HG02642 (cell line): ENCODE measurements at regions not wholly inside any gene's neighbourhood (a gene's known extent, or its start where the extent isn't known, plus 50 kb on each side); places are given as distances from the start of the nearest gene placed in this dataset.

Source experiments
- ATAC-seq: cut with Tn5 transposase; IDR thresholded peaks from one replicate; pipeline ENCODE4 v1.9.1; 2021; ENCODE audit warnings: mild to moderate bottlenecking; ENCODE audit not compliant: unreplicated experiment, poor library complexity

- ATAC-seq = no peak
These were observed 419.5 kb upstream of the SORCS1 start for GRCh38 chr10:107583974-107584373.

DNA sequence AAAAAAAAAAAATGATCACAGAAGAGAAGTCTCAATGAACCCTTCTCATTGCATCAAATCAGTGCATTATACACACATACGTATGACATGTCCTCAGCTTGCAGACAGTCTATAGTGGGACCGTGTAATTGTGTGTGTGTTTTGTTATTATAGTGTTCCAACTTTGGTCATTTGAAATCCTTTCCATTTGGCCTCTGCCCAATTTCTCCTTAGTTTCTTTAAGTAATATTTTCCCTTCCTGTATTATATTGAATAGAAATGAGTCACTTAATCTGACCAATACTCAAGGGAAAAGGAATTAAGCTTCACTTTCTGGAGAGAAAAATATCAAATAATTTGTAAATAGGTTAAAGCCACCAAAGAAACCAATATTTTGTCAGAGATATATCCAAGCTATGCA is 415.5 kb upstream of the SORCS1 start:
- ATAC-seq = no peak

GRCh38 chr10:107577221-107577620 is 412.7 kb upstream of the SORCS1 start:
- no peak for ATAC-seq

GRCh38 chr10:107576746-107577145 is 412.2 kb upstream of the SORCS1 start:
- ATAC-seq = no peak

DNA sequence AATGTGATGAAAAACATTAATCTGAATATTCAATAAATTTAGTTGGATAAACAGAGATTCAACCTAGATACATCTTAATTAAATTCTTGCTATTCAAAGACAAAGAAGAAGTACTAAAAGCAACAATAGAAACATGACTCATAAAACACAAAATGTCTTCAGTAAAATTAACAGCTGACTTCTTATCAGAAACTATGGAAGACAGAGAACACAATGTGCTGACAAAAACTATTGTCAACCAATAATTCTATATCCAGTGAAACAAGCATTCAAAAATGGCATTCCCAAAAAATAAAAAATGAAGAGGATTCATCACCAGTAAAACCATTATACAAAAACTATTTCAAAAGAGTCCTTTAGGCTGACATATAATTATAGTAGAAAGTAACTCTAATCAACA is 400.5 kb upstream of the SORCS1 start:
- no peak for ATAC-seq

DNA sequence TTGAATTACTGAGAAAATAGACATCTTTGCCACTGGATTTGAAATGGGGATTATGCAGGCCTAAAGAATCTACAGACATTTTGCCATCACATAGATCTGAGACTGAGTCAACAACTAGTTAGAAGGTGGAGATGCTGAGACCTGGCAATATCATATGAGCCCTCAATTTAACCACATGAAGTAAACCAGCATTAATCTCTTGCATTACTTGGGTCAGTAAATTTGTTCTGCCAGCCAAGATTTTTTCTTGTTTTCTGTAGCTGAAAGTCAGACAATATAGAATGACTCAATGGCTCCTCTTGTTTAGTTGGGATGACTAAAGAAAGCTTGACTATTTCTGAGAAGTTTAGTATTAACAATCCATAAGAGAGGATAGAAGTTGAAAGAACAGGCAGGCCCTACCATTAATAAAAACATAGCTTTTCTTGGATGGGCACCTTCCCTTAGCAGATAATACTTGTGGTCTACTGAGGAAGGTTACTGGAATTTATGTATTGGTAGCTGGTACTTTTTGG is 396.7 kb upstream of the SORCS1 start:
- no peak for ATAC-seq

DNA sequence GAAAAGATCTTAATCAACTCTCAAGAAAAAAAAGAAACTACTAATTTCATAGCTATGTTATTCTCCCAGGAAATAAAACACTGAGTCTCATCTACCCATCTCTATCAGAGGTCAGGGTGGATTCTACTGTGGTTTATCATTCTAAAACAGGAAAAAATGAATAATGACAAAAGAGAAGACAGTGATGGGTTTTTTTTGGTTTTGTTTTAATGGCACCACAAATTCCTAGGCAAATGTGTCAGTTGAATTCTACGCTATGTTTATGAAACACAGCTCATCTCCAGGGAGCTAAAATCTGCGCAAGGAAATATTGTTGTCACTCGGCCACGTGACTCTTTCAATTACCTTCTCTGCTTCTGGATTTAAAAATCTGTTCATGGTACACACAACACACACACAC is 393.4 kb upstream of the SORCS1 start:
- ATAC-seq = no peak

DNA sequence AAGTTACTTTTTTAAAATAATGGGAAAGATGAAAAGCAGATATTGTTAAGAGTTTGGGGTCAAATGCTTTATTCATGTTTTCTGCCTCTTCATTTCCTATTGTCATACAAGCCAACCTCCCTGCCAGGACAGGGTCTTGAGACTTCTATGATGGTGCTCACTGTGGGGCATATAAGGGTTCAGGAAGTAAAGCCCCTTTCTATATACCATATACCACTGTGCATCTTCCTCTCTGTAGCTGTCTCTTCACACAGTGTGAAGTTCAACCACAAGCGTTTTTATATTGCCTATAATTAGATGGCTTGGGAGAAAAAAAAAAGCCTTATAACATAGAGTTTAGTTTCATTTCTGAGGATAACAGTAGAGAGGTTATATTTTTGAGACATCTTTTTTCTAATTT is 389.8 kb upstream of the SORCS1 start:
- no peak for ATAC-seq

GRCh38 chr10:107553470-107553869 is 389.0 kb upstream of the SORCS1 start:
- no peak for ATAC-seq

DNA sequence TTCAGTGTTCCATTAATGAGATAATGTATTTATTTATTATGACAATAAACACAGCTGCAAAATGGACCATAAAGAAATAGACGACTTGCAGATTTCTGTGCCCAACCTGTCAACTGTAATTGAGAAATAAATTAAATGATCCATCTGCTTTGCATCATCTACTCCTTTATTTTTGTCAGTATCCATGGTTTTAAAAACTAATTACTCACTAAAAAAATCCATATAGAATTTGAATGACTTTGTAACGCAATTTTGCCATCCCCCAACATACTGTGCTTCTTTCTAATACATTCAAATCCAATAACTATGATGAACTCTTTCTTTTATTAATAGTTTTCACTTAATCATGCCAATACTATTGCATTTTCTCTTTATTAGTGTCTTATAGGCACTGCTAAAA is 388.5 kb upstream of the SORCS1 start:
- no peak for ATAC-seq

GRCh38 chr10:107548301-107548700 is 383.8 kb upstream of the SORCS1 start:
- ATAC-seq = no peak

GRCh38 chr10:107546986-107547385 is 382.5 kb upstream of the SORCS1 start:
- ATAC-seq = no peak

DNA sequence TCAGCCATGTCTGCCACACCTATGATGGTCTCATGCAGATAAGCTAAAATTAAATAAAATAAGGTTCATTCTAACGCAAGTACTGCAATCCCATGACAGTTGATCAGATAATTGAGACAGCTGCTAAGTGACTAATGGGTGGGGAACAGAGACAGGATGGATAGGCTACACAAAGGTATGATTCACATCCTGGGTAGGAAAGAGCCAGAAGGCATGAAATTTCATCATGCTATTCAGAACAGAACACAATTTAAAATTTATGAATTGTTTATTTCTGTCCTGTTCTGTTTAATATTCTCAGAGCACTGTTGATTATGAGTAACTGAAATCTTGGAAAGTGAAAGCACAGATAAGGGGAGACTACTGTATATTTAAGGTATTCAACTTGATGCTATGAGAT is 381.8 kb upstream of the SORCS1 start:
- no peak for ATAC-seq

- ATAC-seq = no peak
These were observed 381.2 kb upstream of the SORCS1 start for GRCh38 chr10:107545717-107546116.

GRCh38 chr10:107544706-107545520 is 380.4 kb upstream of the SORCS1 start:
- no peak for ATAC-seq

GRCh38 chr10:107542607-107543006 is 378.1 kb upstream of the SORCS1 start:
- no peak for ATAC-seq

DNA sequence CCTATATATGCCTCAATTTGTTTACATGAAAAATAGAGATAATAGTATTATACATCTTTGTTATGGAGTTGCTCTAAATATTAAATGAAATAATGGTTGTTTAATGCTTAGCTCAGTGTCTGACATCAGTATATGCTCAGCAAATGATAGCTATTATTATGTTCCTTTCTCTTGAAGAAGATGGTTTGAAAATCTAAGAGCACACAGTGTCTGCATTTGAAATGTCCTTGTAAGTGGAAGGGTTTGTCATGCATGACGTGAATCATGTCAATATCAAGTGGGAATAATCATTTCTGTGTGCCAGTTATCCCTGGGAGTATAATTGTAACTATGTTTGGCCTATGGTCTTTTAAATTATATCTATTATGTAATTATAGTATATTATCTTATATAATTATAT is 377.5 kb upstream of the SORCS1 start:
- no peak for ATAC-seq

DNA sequence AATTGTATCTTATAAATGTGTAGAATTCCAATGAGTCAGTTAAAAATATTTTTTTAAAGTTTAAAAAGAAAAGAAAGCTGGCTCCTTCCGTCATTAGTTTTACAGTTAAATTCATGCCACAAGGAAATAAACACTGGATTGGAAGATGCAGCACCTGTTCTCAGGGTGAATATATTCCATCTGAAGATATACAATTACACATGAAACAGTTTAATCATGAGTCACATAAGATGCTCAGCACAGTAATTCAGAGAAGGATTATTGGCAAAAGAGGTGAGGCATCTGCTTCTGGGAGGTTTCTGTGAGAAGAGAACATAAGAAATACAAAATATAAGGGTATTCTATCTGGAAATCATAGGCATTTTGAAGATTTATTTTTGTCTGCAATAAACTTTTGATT is 376.5 kb upstream of the SORCS1 start:
- no peak for ATAC-seq

GRCh38 chr10:107529350-107529749 is 364.8 kb upstream of the SORCS1 start:
- no peak for ATAC-seq

DNA sequence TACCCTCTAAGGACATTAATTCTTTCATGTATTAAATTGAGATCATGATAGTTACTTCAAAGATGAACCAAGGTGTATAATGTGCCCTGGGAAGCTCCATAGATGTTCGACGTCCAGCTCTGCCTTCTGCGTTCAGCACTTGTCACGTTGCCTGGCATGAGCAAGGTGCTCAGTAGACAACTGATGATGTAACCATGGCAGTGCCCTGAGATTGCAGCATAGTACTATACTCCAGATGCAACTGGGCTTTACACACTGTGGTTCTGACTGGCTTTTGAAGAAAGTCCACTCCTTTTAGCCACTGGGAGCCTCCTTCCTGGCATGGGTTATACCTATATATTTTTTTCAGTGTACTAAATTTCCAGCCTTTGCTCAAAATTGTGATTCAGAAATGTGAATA is 355.8 kb upstream of the SORCS1 start:
- ATAC-seq = no peak

- no peak for ATAC-seq
These were observed 353.3 kb upstream of the SORCS1 start for GRCh38 chr10:107517811-107518210.

DNA sequence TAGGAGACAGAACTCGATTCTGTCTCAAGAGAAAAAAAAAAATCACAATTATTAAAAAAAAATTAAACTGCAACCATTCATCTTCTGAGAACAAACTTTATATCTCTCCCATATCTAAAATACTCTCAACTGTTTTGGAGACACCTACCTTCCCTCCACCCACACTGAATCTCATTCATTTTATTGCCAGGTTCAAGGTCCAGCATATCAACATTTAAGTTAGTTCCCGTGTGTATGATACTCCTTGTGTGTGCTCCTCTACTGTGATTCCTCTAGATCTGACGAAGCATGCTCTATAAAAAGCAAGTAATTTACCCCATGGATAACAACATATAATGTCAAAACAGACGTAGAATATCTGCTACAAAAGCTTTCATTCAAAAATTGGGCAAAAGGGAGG is 351.8 kb upstream of the SORCS1 start:
- ATAC-seq = no peak
